Fibroblast of skin of back (primary cell): ENCODE measurements at regions not wholly inside any gene's neighbourhood (a gene's known extent, or its start where the extent isn't known, plus 50 kb on each side); places are given as distances from the start of the nearest gene placed in this dataset.
"Not testable (repeated sequence)": the region's sequence is repeated elsewhere in the genome, so short reads cannot be mapped to it uniquely, and the experiment has no call there.

ENCODE experiments used
- DNase-seq: peaks from one replicate; pipeline ENCODE4 v3.0.0-alpha.2; 2013

DNA sequence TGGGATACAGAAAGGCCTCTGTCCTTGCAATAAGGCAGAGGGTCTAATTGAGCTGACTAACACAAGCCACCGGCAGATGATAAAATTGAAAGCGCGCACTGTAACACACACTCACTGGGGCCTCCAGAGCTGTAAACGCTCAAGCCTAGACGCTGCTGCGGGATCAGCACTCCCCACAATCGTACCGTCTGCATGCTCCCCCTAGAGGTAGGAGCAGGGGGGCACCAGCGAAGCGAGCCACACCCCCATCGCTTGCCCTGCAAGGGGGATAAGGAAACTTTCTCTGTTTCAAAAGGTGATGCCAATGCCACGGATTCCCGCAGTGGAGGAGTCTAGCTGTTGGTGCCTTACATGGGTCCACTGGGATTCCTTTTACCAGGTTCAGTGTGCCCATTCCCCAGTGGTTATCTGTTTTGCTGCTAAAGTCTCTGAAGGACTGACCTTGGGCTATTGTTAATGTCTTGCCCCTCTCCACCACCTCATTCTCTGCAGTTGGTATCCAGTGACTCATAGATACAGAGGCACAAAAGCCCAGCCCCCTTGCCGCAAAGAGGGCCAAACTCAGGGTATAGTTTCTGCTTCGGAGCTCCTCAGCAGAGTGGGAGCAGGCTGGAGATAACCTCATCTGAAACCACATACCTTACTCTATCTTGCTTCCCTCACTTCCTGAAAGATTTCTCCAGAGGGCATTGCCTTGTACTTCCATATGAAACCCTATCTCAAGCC lies 139.3 kb upstream of the KBTBD8 start:
- DNase-seq, result no peak

DNA sequence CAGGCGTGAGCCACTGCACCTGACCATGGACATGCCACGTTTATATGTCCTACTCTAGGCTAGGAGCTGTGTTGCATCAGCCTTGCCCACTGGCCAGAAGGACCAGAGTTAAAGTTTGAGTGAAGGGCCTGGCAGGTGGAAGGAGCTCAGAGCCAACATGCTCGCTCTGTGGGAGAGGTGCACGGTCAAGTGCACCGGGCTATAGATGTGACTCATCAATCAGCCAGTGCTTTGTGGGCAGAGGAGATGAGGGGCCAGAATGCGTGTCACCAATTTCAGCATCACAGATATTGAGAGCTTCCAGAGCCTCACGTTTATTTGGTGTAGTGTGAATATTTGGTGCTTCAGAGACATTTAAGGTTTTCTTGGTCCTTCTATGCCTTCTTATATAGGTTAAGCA lies 137.3 kb upstream of the KBTBD8 start:
- no peak for DNase-seq

DNA sequence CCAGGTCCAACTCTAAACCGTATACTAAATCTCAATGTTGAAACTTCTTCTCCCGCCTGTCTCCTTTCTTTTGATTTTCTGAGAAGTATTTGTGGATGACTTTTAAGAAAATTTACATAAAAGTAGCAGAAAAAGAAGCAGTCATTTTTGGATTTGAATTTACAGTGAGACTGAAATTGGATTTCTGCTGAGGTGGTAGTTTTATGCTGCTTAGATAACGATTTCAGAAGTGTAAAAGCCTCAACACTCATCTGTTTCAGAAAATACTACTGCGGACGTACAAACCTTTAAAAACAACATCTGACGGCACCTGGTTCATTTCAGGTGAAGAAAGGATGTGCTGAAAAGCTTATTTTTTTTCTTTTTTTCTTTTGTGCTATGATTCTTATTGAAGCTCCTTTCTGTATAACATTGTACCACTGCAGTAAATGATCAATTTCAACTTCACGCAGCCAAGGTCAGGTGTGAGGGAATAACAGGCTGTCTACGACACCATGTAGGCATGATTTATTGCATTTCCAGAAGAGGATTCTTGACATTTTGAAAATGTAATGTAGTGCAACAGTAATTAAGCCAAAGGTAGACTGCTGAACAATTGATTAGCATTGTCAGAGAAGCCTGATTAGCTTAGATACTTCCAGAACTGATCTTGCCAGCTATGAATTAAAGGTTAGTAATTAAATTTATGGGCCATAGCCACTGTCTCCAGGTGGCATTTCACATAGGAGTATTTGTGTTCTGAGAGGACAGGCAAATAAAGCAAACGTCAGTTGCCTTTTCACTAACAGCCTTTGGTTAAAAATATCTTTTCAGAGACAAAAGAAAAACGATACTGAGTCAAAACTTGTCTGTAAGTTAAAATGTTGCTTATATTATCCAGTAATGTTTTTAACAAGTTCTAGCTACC lies 134.6 kb upstream of the KBTBD8 start:
- DNase-seq, result no peak

DNA sequence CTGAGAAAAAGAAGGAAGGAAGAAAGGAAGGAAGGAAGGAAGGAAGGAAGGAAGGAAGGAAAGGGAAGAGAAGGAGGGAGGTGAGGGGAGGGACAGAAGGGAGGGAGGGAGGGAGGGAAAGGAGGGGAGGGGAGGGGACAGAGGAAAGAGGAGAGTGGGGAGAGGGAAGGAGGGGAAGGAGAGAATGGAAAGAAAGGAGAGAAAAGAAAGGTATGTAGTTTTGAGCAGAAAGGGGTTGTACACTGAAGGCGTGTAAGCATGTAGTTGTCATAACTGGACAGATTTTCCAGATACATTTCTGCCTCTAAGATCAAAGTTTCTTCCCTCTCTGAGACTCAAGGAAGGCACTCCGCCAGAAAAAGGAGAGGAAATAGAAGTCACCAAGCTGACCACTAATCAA lies 113.4 kb upstream of the KBTBD8 start:
- DNase-seq, result no peak

DNA sequence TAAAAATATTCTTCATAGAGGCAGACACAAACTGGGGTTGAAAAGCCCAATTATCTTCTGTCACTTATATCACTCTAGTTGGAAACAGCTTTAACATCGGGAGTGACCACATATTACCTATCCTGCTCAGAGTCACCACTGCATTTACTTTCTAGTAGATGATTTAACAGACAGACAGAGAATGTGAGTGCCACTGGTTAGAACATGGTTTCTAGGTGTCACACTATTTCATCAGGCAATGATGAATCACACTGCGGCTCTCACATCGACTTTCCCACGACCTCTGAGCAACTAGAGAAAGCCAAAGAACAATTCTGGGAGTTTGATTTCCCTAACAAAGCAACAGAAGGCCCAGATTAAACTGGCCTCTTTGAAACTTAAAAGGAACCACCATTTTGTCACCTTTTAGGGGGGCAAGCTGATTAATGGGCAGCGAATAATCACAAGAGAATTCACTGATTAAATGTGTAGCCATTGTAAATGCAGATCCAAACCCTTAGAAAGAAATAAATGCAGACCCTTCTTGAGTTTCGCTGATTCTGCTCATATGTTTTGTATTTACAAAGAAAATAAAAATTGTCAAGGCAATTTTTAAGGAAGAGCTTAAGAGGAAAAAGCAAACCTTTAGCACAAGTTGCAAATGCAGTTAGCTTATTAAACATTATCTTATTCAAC lies 112.6 kb upstream of the KBTBD8 start:
- DNase-seq, result peak; percentile 54

DNA sequence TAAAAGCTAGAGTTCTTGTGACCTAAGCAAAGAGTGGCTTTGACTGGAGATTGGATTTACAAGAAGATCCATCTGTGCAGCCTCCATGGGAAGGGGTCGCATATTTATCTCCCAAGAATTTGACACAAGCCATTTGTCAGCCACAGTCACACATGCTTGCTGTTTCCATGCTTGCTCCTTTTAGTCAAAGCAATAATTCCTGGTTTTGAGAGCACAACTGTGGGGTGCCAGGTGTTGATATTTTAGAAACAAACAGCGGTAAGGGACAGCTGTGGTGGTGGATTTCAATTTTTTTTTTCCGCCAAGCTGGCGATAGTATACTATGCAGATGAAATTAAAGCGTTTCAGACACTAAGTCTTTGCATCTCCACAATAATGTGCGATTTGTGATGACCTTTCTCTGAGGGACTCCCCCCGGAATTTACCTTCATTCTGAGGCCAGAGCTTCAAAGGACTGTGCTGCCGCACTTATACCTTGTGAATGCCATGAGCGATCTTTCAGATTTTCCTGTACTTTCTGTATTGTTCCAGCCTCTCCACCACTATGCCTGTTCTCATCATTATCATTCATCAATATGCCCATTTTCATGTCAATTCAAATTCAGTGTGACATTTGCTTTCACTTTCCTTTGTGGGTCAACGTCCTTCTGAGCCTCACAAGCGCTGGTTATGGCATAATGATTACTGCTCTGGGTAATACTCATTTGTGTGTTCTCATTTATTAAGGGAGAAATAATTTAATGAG lies 108.2 kb upstream of the KBTBD8 start:
- no peak for DNase-seq

DNA sequence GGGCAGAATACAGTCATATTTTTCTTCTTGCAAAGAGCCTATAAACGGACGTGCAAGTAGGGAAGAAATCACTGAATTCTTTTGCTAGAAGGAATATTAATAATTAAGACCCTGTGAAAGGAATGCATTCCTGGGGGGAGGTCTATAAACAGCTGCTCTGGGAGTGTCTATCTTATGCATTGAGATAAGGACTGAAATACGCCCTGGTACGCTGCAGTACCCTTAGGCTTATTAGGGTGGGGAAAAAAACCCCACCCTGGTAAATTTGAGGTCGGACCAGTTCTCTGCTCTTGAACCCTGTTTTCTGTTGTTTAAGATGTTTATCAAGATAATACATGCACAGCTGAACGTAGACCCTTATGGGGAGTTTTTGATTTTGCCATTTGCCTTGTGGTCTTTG lies 100.0 kb upstream of the KBTBD8 start:
- DNase-seq, result no peak

DNA sequence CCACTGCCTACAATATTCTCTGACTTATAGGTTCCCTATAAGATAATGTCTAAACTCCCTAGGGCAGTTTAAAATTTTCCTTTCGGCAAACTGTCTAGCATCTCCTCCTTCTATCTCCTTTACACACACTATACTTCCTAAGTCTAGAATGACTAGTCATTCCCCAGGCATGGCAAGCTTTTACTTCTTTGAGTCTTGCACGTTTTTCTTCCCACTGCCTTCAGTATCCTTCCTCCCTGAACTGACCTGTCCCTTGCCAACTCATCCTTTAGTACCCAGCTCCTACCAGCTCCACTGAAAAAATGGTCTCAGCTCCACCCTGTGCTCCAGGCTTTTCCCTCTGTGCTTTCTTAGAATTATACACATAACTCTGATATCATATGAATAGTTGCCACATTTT lies 93.8 kb upstream of the KBTBD8 start:
- peak; percentile 2 for DNase-seq

DNA sequence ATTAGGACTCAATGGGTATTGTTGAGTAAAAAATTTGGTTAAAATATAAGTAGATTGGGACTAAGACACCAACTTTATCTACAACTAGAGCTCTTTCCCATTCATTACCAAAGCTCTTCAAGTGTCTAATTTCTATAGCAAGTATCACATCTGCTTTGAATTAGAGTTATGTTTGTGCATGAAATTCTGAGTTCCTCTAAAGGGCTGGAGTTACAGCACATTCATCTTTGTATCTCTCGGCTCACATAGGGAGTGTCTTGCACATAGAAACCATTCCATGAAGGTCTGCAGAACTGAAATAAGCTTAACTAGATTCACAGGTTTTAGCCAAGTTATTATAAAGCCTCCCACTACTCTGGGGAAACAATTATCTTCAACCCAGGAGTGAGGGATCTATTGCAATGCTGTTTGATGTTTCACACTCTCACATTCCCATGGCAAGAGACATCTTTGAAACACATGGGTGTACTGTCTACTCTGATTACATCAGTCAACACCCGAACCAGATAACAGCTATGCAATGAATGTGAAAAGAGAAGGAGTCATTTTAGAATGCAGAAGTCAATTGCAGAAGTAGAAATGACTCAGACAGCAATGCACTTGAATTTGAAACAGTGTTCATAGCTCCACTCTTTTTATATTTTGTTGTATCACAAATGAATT lies 93.1 kb upstream of the KBTBD8 start:
- DNase-seq, result peak; percentile 42

DNA sequence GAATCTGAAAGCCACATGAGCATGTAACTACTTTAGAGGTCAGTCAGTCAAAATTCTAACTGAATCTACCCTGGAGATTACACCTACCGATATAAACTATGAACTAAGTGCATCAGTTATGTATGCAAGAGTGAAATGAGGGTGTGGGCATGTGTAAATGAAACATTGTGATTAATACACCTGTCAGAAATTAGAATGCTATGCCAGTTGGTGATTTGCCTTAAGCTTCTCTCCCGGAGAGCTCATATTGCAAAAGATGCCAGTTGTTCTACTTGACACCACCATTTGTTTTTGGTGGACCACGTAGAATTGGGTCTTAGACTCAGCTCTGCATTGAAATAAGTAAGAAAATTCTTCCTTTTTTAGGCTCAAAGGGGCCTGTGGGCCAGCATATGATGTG lies 91.0 kb upstream of the KBTBD8 start:
- DNase-seq, result no peak

DNA sequence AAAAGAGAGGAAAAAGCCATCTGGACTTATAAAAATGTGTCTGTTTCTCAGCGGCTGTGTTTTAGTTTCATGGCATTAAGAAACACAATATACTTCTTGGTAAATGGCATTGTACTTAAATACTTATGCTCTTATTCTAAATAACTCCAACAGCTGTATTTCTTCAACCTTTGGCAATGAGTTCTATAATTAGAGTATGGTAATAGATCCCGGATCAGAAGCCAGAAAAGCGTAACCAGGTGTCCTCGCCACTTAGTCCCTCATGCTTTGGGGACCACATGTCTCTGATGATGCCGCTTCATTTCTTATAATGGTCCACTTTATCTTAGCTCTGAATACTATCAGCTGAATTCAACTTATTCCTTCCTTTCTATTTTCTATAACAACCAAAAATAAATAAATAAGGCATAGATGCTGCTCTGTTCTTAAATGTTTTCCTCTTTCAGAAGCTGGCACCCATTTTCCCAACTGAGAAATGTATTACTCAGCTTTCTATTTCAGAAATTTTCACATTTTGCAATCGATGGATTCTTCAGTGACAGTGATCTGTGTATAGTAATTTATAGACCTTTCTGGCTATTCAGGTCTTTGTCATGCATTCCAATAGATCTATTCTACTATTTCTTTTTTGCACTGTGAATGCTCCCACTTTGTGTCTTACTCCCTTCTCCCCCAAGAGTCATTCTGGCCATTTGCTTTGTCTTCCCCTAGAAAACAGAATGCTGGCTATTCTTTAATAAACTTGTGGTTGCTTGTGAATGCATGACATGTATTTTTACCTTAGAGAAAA lies 87.6 kb upstream of the KBTBD8 start:
- no peak for DNase-seq

DNA sequence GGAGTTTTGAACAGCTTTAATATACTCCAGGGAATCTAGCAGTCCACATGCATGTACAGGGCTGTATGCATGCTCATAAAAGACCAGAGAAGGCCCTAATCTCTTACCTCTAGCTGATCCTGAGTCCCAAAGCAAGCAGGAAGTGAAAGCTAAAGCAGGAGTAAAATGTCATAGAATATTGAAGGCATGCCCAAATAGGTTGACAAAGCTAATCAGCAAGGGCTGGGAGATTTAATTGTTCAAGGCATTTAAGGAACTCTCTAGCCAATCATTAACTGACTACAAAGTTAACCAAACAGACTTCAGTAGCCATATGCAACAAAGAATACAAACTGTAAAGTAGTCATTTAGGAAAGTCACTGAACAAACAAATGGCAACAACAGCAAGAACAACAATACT lies 85.8 kb upstream of the KBTBD8 start:
- no peak for DNase-seq

DNA sequence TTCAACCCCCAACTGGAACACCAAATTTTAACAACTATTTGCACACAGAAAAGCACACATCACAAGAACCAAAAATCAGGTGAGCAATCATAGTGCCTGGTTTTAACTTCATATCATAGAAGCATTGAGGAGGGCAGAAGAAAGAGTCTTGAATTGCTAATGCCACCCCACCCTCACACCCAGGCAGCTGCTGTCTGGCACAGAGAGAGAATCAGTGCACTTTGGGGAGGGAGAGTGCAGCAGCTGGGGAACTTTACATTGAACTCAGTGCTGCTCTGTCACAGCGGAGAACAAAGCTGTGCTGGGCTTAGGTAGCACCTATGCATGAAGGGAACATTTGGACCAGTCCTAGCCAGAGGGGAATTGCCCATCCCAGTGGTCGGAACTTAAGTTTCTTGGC lies 76.0 kb upstream of the KBTBD8 start:
- DNase-seq, result no peak

DNA sequence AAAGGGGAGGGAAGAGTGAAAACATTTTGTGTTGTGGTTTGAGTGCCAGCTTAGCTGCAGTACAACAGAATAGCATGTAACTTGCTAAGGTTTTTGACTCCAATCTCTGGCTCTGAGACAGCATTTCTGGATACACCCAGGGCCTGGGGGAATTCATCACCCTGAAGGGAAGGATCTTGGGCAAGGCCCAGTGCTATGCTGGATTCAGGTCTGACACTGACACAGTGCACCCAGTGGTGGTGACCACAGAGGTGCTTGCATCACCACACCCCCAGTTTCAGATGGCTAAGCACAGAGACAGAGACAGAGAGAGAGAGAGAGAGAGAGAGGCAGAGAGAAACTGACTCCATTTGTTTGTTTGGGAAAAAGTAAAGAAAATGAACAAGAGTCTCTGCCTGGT lies 74.1 kb upstream of the KBTBD8 start:
- DNase-seq, result no peak

DNA sequence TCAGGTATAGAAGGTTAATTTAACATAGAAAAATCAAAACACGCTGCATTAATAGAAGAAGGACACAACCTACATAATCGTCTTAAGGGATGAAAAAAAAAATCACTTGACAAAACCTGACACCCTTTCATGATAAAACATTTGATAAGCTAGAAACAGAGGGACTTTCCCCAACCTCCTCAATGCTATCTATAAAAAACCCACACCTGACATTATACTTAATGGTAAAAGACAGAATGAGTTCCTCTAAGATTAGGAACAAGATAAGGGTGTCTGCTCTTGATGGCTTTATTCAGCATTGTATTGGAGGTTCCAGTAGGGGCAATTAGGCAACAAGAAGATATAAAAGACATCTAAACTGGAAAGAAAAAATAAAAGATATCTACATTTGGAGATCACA lies 69.9 kb upstream of the KBTBD8 start:
- no peak for DNase-seq

DNA sequence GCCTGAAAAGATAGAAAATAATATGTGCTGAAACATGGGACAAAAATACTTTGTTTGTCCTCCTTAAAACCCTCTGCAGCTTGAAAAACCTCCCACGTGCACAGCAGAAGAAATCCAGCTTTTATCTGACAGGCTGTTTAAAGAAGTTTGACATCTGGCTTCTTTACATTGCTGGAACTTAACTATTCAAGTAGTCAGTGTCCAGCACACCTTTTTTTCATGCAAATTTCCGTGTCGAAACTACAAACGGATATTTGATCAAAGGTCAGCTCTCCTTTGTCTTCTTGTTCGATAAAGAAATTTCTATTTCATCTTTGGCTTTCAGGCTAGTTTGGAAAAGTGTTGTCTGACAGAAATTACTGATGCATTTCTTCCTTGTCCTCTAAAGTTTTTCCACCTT lies 66.8 kb upstream of the KBTBD8 start:
- DNase-seq, result no peak

DNA sequence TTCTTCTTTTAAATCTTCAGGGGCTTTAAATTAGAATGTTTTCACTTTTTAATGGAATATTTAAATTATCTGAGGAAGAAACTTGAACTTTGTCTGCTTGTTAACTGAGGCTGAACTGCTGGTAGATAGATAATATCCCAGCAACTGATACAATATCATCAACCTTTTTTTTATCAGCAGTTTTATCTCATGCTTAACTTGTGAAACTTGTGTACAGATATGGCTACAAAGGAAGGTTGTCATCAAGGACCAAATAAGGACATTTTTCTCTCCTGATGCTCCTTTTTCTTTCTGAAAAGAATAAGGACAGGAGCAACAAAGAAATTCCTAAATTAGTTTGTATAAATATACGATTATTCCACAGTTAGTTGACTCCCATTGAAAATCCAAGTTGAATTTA lies 66.4 kb upstream of the KBTBD8 start:
- no peak for DNase-seq

DNA sequence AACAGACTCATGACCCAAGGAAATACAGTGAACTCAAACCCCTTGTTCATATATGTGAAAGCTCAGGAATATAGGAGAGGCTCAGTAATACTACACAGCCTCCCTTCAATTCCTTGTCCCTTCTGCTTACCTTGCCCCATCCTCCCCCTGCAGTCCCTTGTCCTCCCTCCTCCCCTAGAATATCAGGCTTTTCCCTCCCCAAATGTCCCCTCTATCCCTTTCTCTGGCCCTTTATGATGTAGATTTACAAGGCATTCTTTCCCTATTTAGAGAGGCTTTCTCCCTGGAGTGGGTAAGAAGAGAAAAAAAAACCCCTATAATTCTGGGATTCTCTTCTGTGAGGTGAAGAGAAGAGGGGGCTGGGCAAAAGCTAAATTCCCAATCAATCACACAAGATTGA lies 64.9 kb upstream of the KBTBD8 start:
- no peak for DNase-seq

DNA sequence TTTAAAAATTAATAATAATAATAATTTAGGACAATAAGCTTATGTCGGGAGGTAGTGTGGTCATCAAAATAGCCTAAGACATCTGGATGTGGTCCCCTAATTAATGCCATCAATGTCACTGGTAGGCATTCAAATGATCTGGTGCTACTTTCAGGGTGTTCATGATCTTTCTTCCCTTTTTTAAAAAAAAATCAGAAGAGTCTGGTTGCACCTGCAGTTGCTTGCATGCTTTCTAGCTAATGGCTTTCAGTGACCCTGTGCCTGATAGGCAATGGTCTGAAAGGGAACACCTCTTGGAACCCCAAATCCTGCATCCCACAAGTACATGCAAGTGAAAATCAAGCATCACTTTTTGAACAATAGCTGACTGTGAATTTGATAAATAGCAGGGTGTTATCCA lies 64.1 kb upstream of the KBTBD8 start:
- DNase-seq, result no peak

DNA sequence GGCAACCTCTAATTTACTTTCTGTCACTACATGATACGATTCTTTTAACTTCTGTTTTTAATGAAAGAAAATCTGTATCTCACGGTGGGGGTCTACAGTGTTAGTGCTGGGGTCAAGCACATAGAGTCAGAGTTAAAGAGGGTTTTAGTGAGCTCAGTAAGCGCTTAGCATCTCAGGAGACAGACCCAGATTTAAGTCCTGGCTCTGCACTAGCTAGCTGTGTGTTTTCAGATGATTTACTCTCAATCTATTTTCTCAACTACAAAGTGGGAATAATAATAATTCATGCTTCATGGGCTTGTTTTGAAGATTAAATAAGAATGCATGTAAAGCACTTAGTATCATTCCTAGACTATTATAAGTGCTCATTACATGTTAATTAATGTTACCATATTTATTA lies 63.4 kb upstream of the KBTBD8 start:
- DNase-seq, result no peak

DNA sequence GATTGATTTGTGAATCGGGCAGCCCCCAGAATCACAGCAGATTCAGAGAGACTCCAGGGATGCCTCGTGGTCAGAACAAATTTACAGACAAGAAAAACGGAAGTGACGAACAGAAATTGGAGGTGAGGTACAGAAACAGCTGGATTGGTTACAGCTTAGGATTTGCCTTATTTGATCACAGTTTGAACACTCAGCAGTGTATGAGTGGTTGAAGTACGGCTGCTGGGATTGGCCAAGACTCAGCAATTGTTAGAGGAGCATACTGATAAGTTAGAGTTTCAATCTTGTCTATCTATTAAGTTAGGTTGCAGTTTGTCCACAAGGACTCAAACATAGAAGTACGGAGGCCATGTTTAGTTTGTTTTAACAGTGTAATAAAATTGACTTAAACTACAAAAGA lies 61.1 kb upstream of the KBTBD8 start:
- not testable (repeated sequence) for DNase-seq
